ENCODE measurements at regions not wholly inside any gene's neighbourhood (a gene's known extent, or its start where the extent isn't known, plus 50 kb on each side); places are given as distances from the start of the nearest gene placed in this dataset.

GRCh38 chr13:50576156-50576555 is 267.3 kb downstream of the DLEU7 start:
- TF ChIP-seq, protein P1, sequence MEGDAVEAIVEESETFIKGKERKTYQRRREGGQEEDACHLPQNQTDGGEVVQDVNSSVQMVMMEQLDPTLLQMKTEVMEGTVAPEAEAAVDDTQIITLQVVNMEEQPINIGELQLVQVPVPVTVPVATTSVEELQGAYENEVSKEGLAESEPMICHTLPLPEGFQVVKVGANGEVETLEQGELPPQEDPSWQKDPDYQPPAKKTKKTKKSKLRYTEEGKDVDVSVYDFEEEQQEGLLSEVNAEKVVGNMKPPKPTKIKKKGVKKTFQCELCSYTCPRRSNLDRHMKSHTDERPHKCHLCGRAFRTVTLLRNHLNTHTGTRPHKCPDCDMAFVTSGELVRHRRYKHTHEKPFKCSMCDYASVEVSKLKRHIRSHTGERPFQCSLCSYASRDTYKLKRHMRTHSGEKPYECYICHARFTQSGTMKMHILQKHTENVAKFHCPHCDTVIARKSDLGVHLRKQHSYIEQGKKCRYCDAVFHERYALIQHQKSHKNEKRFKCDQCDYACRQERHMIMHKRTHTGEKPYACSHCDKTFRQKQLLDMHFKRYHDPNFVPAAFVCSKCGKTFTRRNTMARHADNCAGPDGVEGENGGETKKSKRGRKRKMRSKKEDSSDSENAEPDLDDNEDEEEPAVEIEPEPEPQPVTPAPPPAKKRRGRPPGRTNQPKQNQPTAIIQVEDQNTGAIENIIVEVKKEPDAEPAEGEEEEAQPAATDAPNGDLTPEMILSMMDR (IDR thresholded peaks at IDR 0.05) = no peak
- TF ChIP-seq POLR2A (IDR thresholded peaks at IDR 0.05) = no peak

All from lower leg skin (tissue), 3 donors.